Transverse colon (tissue), 4 donors: ENCODE measurements at regions not wholly inside any gene's neighbourhood (a gene's known extent, or its start where the extent isn't known, plus 50 kb on each side); places are given as distances from the start of the nearest gene placed in this dataset.

Experiments
- DNase-seq: peaks from one replicate; pipeline ENCODE4 v3.0.0-alpha.2; 2019
- H3K27ac ChIP-seq, 4 donors: fragments of 200-600 bp; sonication (generic); 2 replicates each; pipeline ENCODE4 v1.5.1; 2016 to 2018; ENCODE audit warnings: inconsistent platforms in 4 of 4
- H3K27me3 ChIP-seq: fragments of 200-600 bp; sonication (generic); 2 replicates; pipeline ENCODE4 v1.5.1; 2017; ENCODE audit warnings: inconsistent platforms
- H3K36me3 ChIP-seq, 4 donors: fragments of 200-600 bp; sonication (generic); 2 replicates each; pipeline ENCODE4 v1.5.1; 2017 to 2019; ENCODE audit warnings: inconsistent platforms in 4 of 4
- H3K4me1 ChIP-seq, 4 donors: fragments of 200-600 bp; sonication (generic); 2 replicates each; pipeline ENCODE4 v1.5.1; 2017 to 2020; ENCODE audit warnings: inconsistent platforms in 4 of 4
- H3K4me3 ChIP-seq, 4 donors: fragments of 200-600 bp; sonication (generic); 1 replicate in 1 of 4; 2 replicates in 3 of 4; pipeline versions ENCODE4 v1.5.1 to v1.6.1; 2017 to 2019; ENCODE audit warnings: inconsistent platforms in 4 of 4
- H3K9me3 ChIP-seq, 2 donors: fragments of 200-600 bp; sonication (generic); 2 replicates each; pipeline ENCODE4 v1.5.1; 2017 to 2019; ENCODE audit warnings: inconsistent platforms in 2 of 2
- CTCF ChIP-seq, 5 experiments: fragments of 200-600 bp in 3 of 5; fragments of 450-650 bp in 2 of 5; sonication (generic) in 3 of 5; IDR thresholded peaks; 1 replicate in 2 of 5; 2 replicates in 3 of 5; pipeline ENCODE4 v1.5.1; 2016 to 2017; ENCODE audit warnings: antibody characterized with exemption in 5 of 5, inconsistent platforms in 3 of 5, mild to moderate bottlenecking in 2 of 5, moderate library complexity in 1 of 5
- EP300 ChIP-seq: sonication (generic); formaldehyde crosslinking; IDR thresholded peaks from one replicate; pipeline ENCODE4 v1.6.1; 2017; ENCODE audit warnings: antibody characterized with exemption, low read depth
- POLR2A ChIP-seq: fragments of 450-650 bp; IDR thresholded peaks from one replicate; pipeline ENCODE4 v1.6.1; 2016; ENCODE audit warnings: antibody characterized with exemption, mild to moderate bottlenecking, moderate library complexity
- POLR2AphosphoS5 ChIP-seq, 3 donors: sonication (generic); formaldehyde crosslinking; IDR thresholded peaks; one replicate each; pipeline ENCODE4 v1.6.1; 2016; ENCODE audit warnings: antibody characterized with exemption in 3 of 3
- WGBS, 2 donors: methylation state at CpG; one replicate each; pipeline ENCODE4 v1.1.5; 2018; ENCODE audit warnings: low coverage in 1 of 2; 5-methylcytosine and 5-hydroxymethylcytosine counted together
- in situ Hi-C, 4 donors: fragments of 200-750 bp; cut with MboI; loops; one replicate each; pipeline versions ENCODE4 v1.15.0 to v1.15.1; 2017; ENCODE audit warnings: low sequenced_read_pairs in 3 of 4, low pct_ligation_motif_present in 1 of 4, low pct_unique_long_range_greater_than_20kb in 1 of 4
- intact Hi-C: fragments of 100-400 bp; cut with DNase I; formaldehyde crosslinking; loops from one replicate; pipeline ENCODE4 v1.15.1; 2023; ENCODE audit warnings: low total_unique reads

GRCh38 chr10:117892681-117893220 lies 154.0 kb downstream of the RAB11FIP2 start:
- Histone ChIP-seq H3K9me3 (no peaks in the 10 kb centered on the region), H3K27ac (no peak overlapping the region), H3K36me3 (no peaks in the 10 kb centered on the region), H3K4me3 (no peak overlapping the region), H3K27me3 (no peaks in the 10 kb centered on the region), H3K4me1 (no peaks in the 10 kb centered on the region)
- in situ Hi-C loops: no loop called here
- 59% methylated on average over 2 of the region's 2 CpGs; no CpG with 5 or more reads in 1 of the 2 donors for WGBS, 2 donors
- intact Hi-C loops: no loop called here
- TF ChIP-seq EP300 (no peak), CTCF (IDR thresholded peaks at IDR 0.05) (no peak)
- DNase-seq: no peak

- no peaks in the 10 kb centered on the region for H3K4me1 ChIP-seq
- no peak for TF ChIP-seq POLR2A
- TF ChIP-seq EP300: no peak
- no peak for TF ChIP-seq POLR2AphosphoS5 (IDR thresholded peaks at IDR 0.05)
- no peak for TF ChIP-seq CTCF (IDR thresholded peaks at IDR 0.05)
- no peak overlapping the region for H3K27ac ChIP-seq
- H3K4me3 ChIP-seq: no peak overlapping the region
- intact Hi-C loops: no loop called here
- no peak for DNase-seq
- H3K9me3 ChIP-seq: no peaks in the 10 kb centered on the region
- 64 to 66% methylated on average over 3 of the region's 3 CpGs for WGBS, 2 donors
- no peaks in the 10 kb centered on the region for H3K27me3 ChIP-seq
- H3K36me3 ChIP-seq: no peaks in the 10 kb centered on the region
- in situ Hi-C loops: no loop called here
These were observed 152.4 kb downstream of the RAB11FIP2 start for GRCh38 chr10:117894339-117894738.

DNA sequence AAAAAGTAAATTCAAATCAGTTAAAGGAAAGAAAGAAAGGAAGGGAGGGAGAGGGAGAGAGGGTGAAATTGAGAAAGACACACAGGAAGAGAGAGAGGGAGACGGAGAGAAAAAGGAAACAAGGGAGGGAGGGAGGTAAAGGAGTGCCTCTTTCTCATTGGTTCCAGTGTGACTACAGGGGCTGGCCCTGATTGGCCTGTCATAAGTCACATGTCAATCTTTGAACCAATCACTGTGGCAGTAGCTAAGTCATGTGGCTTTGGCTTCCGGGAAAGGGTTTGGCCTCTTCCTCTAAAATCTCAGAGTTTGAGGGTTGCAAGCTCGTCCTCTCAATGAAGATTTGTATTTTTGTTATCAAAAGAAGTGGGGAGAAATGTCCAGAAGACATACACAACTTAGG lies 150.2 kb downstream of the RAB11FIP2 start:
- Histone ChIP-seq H3K4me3 (no peak overlapping the region), H3K9me3 (no peaks in the 10 kb centered on the region)

GRCh38 chr10:117899181-117899683 lies 147.5 kb downstream of the RAB11FIP2 start:
- TF ChIP-seq EP300 (no peak), POLR2AphosphoS5 (IDR thresholded peaks at IDR 0.05) (no peak), POLR2A (no peak), CTCF (IDR thresholded peaks at IDR 0.05) (no peak)
- in situ Hi-C loops (no loop called here), intact Hi-C loops (no loop called here)
- no peaks in the 10 kb centered on the region for H3K27me3 ChIP-seq
- H3K4me1 ChIP-seq: no peaks in the 10 kb centered on the region
- 14 to 46% methylated on average over 1 to 2 of the region's 2 CpGs for WGBS, 2 donors
- no peak for DNase-seq
- no peaks in the 10 kb centered on the region for H3K36me3 ChIP-seq
- no peaks in the 10 kb centered on the region for H3K9me3 ChIP-seq
- no peak overlapping the region for H3K4me3 ChIP-seq
- H3K27ac ChIP-seq: no peak overlapping the region

More for the DNA sequence above, 150.2 kb downstream of the RAB11FIP2 start:
- no peaks in the 10 kb centered on the region for H3K4me1 ChIP-seq
- in situ Hi-C loops (no loop called here), intact Hi-C loops (no loop called here)
- H3K36me3 ChIP-seq: no peaks in the 10 kb centered on the region
- H3K27me3 ChIP-seq: no peaks in the 10 kb centered on the region
- no peak overlapping the region for H3K27ac ChIP-seq
- TF ChIP-seq POLR2A: no peak
- no peak for TF ChIP-seq EP300
- TF ChIP-seq CTCF (IDR thresholded peaks at IDR 0.05): no peak
- TF ChIP-seq POLR2AphosphoS5 (IDR thresholded peaks at IDR 0.05): no peak
- DNase-seq: no peak
- WGBS, 2 donors: 64 to 83% methylated on average over 1 to 3 of the region's 3 CpGs
